NCI-H748 (cell line): ENCODE measurements at regions not wholly inside any gene's neighbourhood (a gene's known extent, or its start where the extent isn't known, plus 50 kb on each side); places are given as distances from the start of the nearest gene placed in this dataset.

Source experiments
- DNase-seq: peaks from one replicate; lab custom pipeline; 2025; ENCODE audit not compliant: unreplicated experiment; lab: John Stamatoyannopoulos, UW

DNA sequence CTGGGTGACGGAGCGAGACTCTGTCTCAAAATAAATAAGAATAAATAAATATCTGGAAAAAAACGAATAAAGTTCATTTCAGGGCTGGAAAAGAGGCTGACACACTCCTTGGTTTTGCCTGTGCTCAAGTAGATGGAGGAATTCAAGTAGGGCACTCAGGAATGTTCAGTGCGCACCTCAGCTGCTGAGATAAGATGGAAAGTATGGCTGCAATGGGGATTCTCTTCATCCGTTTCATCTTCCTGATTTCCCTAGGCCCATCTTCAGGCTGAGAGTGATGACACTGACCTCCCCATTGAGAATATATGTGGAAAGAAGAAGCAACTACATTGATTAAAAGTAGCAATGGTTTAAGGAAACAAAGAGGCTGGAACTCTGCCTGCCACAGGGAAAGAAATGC is 130.5 kb upstream of the ZNF644 start:
- no peak for DNase-seq

- DNase-seq: no peak
Measured at GRCh38 chr1:91151702-91152101, 129.9 kb upstream of the ZNF644 start.

DNA sequence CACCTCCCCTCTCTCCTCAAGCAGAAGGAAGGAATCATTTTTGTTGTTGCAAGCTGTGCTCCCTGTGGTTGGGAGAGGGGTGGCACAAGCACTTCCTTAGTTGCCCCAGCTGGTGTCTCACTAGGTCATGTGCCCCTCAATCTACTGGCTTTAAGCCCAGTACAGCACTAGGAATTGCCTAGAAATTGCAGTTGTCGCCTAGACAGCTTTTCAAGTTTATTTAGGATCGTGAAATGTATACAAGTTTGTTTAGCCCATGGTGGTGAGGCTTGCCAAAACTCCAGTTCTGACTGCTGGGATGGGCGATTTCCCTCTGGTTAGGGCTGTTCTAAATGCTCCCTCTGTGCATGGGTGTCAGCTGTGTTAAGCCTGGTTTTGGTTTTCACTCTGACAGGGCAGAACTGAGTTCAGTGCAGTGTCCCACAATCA is 126.8 kb upstream of the ZNF644 start:
- peak; percentile 3 for DNase-seq

GRCh38 chr1:91141858-91142257 is 120.0 kb upstream of the ZNF644 start:
- DNase-seq: no peak

DNA sequence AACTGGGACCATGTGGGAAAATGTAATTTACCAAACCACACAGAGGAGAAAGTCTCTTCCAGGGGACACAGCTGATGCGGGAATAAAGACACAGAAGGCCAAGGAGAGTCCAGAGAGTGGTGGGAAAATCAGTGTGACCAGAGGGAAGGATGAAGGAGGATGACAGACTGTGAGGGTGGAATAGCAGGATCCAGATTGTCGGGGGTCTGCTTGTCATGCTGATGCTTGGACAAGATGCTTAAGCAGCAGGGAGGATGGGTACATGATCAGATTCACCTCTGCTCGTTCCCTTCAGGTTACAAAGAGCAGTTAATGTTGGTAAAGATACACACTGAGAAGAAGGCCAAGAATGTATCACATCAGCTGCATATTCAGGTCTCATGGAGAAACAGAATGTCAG is 117.1 kb upstream of the ZNF644 start:
- DNase-seq: no peak

DNA sequence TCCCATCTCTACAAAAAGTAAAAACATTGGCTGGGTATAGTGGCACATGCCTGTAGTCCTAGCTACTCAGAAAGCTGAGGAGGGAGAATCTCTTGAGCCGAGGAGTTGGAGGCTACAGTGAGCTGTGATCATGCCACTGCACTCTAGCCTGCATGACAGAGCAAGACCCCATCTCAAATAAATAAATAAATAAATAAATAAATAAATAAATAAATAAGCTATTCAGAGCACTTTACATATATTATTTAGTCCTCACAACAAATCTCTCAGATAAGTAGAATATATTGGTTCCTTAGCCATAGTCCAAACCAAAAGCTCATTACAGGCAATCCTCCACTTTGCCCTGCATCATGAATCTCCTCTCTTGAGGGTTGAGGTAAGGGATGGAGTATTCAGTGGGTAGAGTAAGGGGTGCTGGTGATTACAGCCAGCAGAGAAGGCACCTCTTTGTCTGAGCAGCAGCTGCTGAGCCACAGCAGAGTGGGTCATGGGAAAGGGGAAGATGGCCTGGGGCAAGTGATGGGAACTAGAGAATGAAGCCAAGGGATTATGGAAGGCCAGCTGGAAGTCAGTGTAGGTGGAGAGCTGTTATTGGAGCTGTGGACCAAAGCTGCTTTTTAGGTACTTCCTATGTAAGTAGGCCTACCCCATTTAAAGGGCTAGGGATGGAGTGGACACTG is 115.5 kb upstream of the ZNF644 start:
- DNase-seq: no peak

DNA sequence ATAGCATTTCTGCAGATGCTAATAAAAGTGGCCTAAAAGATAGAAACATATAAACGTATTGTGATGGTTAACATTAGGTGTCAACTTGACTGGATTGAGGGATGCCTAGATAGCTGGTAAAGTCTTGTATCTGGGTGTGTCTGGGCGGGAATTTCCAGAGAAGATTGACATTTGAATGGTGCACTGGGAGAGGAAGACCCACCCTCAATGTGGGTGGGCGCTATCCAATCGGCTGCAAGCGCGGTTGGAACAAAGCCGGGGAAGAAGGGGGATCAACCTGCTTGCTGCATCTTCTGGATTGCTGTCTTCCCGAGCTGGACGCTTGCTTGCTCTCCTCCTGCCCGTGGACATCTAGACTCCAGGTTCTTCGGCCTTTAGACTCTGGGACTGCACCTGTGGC is 114.0 kb upstream of the ZNF644 start:
- DNase-seq: no peak

- DNase-seq: no peak
Measured at GRCh38 chr1:91133248-91133647, 111.4 kb upstream of the ZNF644 start.

GRCh38 chr1:91130256-91130985 is 108.6 kb upstream of the ZNF644 start:
- no peak for DNase-seq

DNA sequence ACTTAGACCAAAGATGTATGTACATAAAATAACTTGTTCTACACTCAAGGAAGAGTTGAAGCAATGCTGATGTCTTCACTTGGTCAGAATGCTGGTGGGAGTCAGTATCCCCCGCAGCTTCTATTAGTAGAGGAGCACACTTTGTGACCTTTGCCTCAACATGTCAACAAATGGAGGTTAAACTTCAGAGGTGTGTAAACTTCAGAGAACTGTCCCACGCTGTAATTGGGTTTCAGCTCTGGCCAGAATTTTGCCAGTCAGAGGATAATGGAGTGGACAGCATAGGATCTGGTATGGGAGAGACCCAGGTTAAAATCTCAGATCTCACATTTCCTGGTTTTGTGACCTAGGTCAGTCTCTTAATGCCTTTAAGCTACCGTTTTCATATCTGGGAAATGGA is 107.6 kb upstream of the ZNF644 start:
- no peak for DNase-seq

- DNase-seq: no peak
Measured at GRCh38 chr1:91129017-91129416, 107.2 kb upstream of the ZNF644 start.

- no peak for DNase-seq
Measured at GRCh38 chr1:91124989-91125417, 103.2 kb upstream of the ZNF644 start.

- DNase-seq: no peak
Measured at GRCh38 chr1:91124290-91124985, 102.6 kb upstream of the ZNF644 start.

- no peak for DNase-seq
Measured at GRCh38 chr1:91123773-91124172, 101.9 kb upstream of the ZNF644 start.

- no peak for DNase-seq
Measured at GRCh38 chr1:91123319-91123718, 101.5 kb upstream of the ZNF644 start.

- no peak for DNase-seq
Measured at GRCh38 chr1:91122106-91122717, 100.4 kb upstream of the ZNF644 start.

- DNase-seq: no peak
Measured at GRCh38 chr1:91121366-91121765, 99.5 kb upstream of the ZNF644 start.

- DNase-seq: no peak
Measured at GRCh38 chr1:91120936-91121335, 99.1 kb upstream of the ZNF644 start.

DNA sequence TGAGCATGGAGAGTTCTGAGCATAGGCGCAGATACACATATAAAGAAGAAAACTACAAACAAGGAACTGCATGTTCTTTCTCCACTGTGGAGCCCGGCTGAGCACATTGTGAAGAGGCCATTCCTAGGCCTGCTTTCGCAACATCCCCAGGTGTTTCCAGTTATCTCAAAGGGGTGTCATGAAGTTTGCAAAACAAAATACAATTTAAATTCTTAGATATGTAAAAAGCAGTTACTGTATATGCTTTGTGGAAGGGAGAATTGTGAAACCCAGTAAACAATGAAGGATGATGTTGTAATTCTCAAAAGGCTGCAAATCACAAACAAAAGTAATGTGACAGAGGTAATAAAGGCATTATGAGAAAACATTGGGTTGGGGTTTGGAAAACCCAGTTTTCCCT is 98.6 kb upstream of the ZNF644 start:
- no peak for DNase-seq

DNA sequence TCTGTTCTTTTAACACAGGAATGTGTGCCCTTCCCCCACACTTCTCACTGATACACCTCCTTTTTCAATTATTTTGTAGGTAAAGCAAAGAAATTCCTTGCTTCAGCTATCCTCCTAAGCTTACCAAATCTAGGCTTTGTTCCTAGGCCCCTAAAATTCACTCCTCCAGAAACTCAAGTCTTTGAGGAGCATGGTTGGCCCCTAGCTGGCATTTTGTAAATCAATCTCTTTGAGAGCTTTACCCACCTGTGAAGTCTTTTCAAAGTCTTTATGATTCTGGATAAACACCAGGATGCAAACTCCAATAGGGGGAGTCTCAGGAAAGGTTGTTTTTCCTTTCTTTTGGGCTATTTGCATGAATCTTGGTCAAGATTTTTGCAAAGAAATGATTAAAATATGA is 82.9 kb upstream of the ZNF644 start:
- no peak for DNase-seq

DNA sequence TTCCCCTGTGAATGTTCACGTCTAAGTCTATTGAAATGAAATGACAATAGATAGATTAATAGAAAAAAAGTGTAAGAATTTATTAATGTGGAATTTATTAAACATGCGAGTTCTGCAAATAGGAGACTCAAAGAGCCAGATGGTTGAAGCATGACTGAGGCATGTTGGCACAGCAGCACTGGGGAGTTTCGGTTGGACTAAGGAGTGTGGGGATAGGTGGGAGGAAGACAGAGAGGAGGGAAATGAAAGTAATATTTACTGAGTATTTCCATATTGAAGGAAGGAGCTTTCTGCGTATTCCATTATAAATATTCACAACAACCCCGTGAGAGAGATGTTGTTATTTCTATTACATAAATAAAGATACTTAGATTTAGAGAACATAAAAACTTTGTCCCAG is 79.5 kb upstream of the ZNF644 start:
- DNase-seq: no peak
